Upper lobe of left lung (tissue), 6 donors: ENCODE measurements at regions not wholly inside any gene's neighbourhood (a gene's known extent, or its start where the extent isn't known, plus 50 kb on each side); places are given as distances from the start of the nearest gene placed in this dataset.

ENCODE experiments used
- ATAC-seq, 2 donors: fragments of 200-7000 bp; cut with Tn5 transposase; one replicate each; pipeline ENCODE4 v1.9.1; 2022; ENCODE audit warnings: mild to moderate bottlenecking in 2 of 2, moderate library complexity in 2 of 2; ENCODE audit not compliant: low FRiP score in 2 of 2
- DNase-seq, 2 donors: peaks; one replicate each; pipeline ENCODE4 v3.0.0-alpha.2; 2019 to 2020
- H3K27ac ChIP-seq, 4 donors: fragments of 200-600 bp; sonication (generic); one replicate each; pipeline ENCODE4 v1.5.1; 2016 to 2019
- H3K27me3 ChIP-seq, 4 donors: fragments of 200-600 bp; sonication (generic); one replicate each; pipeline ENCODE4 v1.5.1; 2017 to 2019
- H3K36me3 ChIP-seq, 4 donors: fragments of 200-600 bp; sonication (generic); one replicate each; pipeline ENCODE4 v1.5.1; 2016 to 2019
- H3K4me1 ChIP-seq, 4 donors: fragments of 200-600 bp; sonication (generic); one replicate each; pipeline ENCODE4 v1.5.1; 2018 to 2019
- H3K4me3 ChIP-seq, 4 donors: fragments of 200-600 bp; sonication (generic); one replicate each; pipeline ENCODE4 v1.5.1; 2017 to 2019; ENCODE audit warnings: mild to moderate bottlenecking in 2 of 4, moderate library complexity in 1 of 4
- H3K9me3 ChIP-seq, 4 donors: fragments of 200-600 bp; sonication (generic); one replicate each; pipeline ENCODE4 v1.5.1; 2018 to 2019
- EP300 ChIP-seq, 4 donors: sonication (generic); formaldehyde crosslinking; IDR thresholded peaks; one replicate each; pipeline ENCODE4 v1.5.1; 2017; ENCODE audit warnings: antibody characterized with exemption in 4 of 4, control low read depth in 2 of 4
- POLR2A ChIP-seq, 4 donors: fragments of 450-650 bp; IDR thresholded peaks; one replicate each; pipeline ENCODE4 v1.5.1; 2016 to 2017; ENCODE audit warnings: antibody characterized with exemption in 4 of 4, mild to moderate bottlenecking in 2 of 4
- POLR2AphosphoS5 ChIP-seq, 2 donors: sonication (generic); formaldehyde crosslinking; IDR thresholded peaks; one replicate each; pipeline ENCODE4 v1.5.1; 2017; ENCODE audit warnings: antibody characterized with exemption in 2 of 2
- WGBS, 2 donors: methylation state at CpG; one replicate each; pipeline ENCODE4 v1.1.5; 2017 to 2018; 5-methylcytosine and 5-hydroxymethylcytosine counted together
- TF ChIP-seq, protein P1 (sequence below), 6 experiments: fragments of 450-650 bp in 4 of 6; fragments of 200-600 bp in 2 of 6; sonication (generic) in 2 of 6; IDR thresholded peaks; one replicate each; pipeline ENCODE4 v1.5.1; 2016 to 2019; ENCODE audit warnings: antibody characterized with exemption in 6 of 6
- donor health status: DM: no; HTN: no; CAD: no; lungs with moderate emphysema.
- donor health status: DM: no; HTN: yes; CAD: no; lungs with severe emphysema.

GRCh38 chr1:209363112-209363511, 220.4 kb upstream of the CAMK1G start:
- Histone ChIP-seq H3K4me3 (no peak overlapping the region), H3K4me1 (no peaks in the 10 kb centered on the region), H3K36me3 (no peaks in the 10 kb centered on the region), H3K27me3 (no peaks in the 10 kb centered on the region), H3K27ac (no peak overlapping the region), H3K9me3 (no peaks in the 10 kb centered on the region)
- DNase-seq (no peak), ATAC-seq (no peak)
- no peak for TF ChIP-seq EP300 (IDR thresholded peaks at IDR 0.05)
- no peak for TF ChIP-seq POLR2A (IDR thresholded peaks at IDR 0.05)
- TF ChIP-seq POLR2AphosphoS5 (IDR thresholded peaks at IDR 0.05): no peak
- TF ChIP-seq, protein P1, sequence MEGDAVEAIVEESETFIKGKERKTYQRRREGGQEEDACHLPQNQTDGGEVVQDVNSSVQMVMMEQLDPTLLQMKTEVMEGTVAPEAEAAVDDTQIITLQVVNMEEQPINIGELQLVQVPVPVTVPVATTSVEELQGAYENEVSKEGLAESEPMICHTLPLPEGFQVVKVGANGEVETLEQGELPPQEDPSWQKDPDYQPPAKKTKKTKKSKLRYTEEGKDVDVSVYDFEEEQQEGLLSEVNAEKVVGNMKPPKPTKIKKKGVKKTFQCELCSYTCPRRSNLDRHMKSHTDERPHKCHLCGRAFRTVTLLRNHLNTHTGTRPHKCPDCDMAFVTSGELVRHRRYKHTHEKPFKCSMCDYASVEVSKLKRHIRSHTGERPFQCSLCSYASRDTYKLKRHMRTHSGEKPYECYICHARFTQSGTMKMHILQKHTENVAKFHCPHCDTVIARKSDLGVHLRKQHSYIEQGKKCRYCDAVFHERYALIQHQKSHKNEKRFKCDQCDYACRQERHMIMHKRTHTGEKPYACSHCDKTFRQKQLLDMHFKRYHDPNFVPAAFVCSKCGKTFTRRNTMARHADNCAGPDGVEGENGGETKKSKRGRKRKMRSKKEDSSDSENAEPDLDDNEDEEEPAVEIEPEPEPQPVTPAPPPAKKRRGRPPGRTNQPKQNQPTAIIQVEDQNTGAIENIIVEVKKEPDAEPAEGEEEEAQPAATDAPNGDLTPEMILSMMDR (IDR thresholded peaks at IDR 0.05): no peak
- WGBS, 2 donors: 50 to 69% methylated on average over 4 of the region's 4 CpGs

DNA sequence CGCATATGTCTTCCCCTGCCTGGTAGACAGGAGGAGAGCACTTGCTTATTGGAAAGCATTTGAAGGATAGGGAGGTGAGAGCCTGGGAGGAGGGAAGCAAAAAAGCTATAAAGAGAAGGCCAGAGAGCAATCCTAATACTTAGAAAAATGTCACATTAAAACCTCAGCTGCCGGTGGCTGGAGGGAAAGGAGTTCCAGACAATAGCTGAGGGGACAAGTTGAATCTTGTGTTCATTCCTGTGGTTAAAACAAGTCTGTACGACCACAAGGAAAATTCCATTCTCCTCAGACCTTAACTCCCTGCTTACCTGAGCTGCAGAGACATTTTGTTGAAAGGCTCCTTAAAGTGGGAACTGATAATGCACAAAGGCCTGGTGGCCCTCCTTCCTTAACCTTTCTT, 218.8 kb upstream of the CAMK1G start:
- DNase-seq: no peak
- Histone ChIP-seq H3K27ac (no peak overlapping the region), H3K9me3 (no peaks in the 10 kb centered on the region), H3K36me3 (no peaks in the 10 kb centered on the region), H3K4me3 (no peak overlapping the region), H3K27me3 (no peaks in the 10 kb centered on the region), H3K4me1 (no peaks in the 10 kb centered on the region)
- no peak for TF ChIP-seq POLR2AphosphoS5 (IDR thresholded peaks at IDR 0.05)
- TF ChIP-seq, protein P1 (IDR thresholded peaks at IDR 0.05): no peak
- no peak for TF ChIP-seq POLR2A (IDR thresholded peaks at IDR 0.05)
- TF ChIP-seq EP300 (IDR thresholded peaks at IDR 0.05): no peak
- ATAC-seq: no peak
- 58 to 65% methylated on average over 3 of the region's 3 CpGs for WGBS, 2 donors

DNA sequence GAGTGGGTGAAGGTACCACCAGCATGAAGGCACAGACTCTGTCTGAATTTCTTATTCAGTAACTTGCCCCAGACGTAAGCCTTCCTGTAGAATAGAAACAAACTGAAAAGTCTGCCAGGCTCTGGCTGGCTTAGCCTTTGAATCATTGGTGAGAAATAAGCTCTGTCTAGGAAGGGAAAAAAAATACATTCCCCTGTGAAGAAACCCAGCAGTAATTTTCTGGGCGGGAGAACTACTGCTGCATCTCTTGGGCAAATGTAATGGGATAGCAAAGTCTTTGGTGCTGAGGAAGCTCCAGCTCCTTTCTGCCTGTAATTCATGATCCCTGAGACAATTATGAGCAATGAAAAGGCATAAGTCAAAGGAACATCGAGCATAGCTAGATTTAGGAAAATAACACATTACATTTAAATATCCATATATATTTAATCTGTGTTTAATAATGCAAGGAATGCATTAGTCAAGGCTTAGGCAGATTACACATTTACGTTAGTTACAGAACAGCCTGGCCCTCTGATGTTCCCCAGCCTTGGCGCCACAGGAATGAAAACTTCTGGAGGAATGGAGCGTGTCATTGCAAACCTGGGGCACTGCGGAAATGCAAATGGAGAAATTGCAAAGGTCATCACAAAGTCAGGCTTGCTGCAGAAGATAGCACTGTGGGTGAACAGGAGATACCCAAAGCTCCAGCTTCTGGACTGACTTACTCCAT, 216.3 kb upstream of the CAMK1G start:
- Histone ChIP-seq H3K9me3 (no peaks in the 10 kb centered on the region), H3K4me1 (no peaks in the 10 kb centered on the region), H3K36me3 (no peaks in the 10 kb centered on the region), H3K27ac (no peak overlapping the region), H3K27me3 (no peaks in the 10 kb centered on the region), H3K4me3 (no peak overlapping the region)
- 79 to 87% methylated on average over 7 of the region's 7 CpGs for WGBS, 2 donors
- DNase-seq (no peak), ATAC-seq (no peak)
- TF ChIP-seq, protein P1 (IDR thresholded peaks at IDR 0.05): no peak
- TF ChIP-seq EP300 (IDR thresholded peaks at IDR 0.05) (no peak), POLR2A (IDR thresholded peaks at IDR 0.05) (no peak), POLR2AphosphoS5 (IDR thresholded peaks at IDR 0.05) (no peak)

GRCh38 chr1:209368864-209369598, 214.5 kb upstream of the CAMK1G start:
- no peaks in the 10 kb centered on the region for H3K27me3 ChIP-seq
- no peaks in the 10 kb centered on the region for H3K9me3 ChIP-seq
- no peak overlapping the region for H3K27ac ChIP-seq
- no peaks in the 10 kb centered on the region for H3K4me1 ChIP-seq
- TF ChIP-seq POLR2AphosphoS5 (IDR thresholded peaks at IDR 0.05) (no peak), EP300 (IDR thresholded peaks at IDR 0.05) (no peak), POLR2A (IDR thresholded peaks at IDR 0.05) (no peak)
- TF ChIP-seq, protein P1 (IDR thresholded peaks at IDR 0.05): no peak
- ATAC-seq (peak in 1 of 2 donors; percentile 84), DNase-seq (no peak)
- WGBS, 2 donors: 62 to 66% methylated on average over 8 of the region's 8 CpGs
- H3K36me3 ChIP-seq: no peaks in the 10 kb centered on the region
- H3K4me3 ChIP-seq: no peak overlapping the region
